WTC11 (cell line): ENCODE measurements at regions not wholly inside any gene's neighbourhood (a gene's known extent, or its start where the extent isn't known, plus 50 kb on each side); places are given as distances from the start of the nearest gene placed in this dataset.

Source experiments
- ATAC-seq: fragments of 200-7000 bp; cut with Tn5 transposase; 2 replicates; pipeline ENCODE4 v1.10.0; 2021; ENCODE audit warnings: mild to moderate bottlenecking, moderate library complexity
- CTCF ChIA-PET: fragments of 300-600 bp; sonication (Branson Sonifier 250); formaldehyde crosslinking; loops from one replicate; lab custom pipeline; 2021; ENCODE audit warnings: antibody characterized with exemption; lab: Charles Lee
- POLR2A ChIA-PET: fragments of 350-600 bp; sonication (Branson Sonifier 250); formaldehyde crosslinking; loops from one replicate; lab custom pipeline; 2021; ENCODE audit warnings: antibody characterized with exemption; lab: Charles Lee
- DNase-seq: peaks from one replicate; pipeline ENCODE4 v3.0.0; 2021; ENCODE audit warnings: low spot score
- H3K27ac Mint-ChIP-seq: 2 replicates; pipeline ENCODE4 v1.8.0; 2021; ENCODE audit warnings: mixed read lengths
- H3K27me3 Mint-ChIP-seq: 2 replicates; pipeline ENCODE4 v1.8.0; 2021; ENCODE audit warnings: low read depth, mild to moderate bottlenecking, moderate library complexity, mixed read lengths
- H3K36me3 Mint-ChIP-seq: 2 replicates; pipeline ENCODE4 v1.8.0; 2021; ENCODE audit warnings: mixed read lengths
- H3K4me1 Mint-ChIP-seq: 2 replicates; pipeline ENCODE4 v1.8.0; 2022; ENCODE audit warnings: mixed read lengths
- H3K4me3 Mint-ChIP-seq: 2 replicates; pipeline ENCODE4 v1.8.0; 2021; ENCODE audit warnings: mild to moderate bottlenecking, moderate library complexity, mixed read lengths
- H3K9me3 Mint-ChIP-seq: 2 replicates; pipeline ENCODE4 v1.8.0; 2021; ENCODE audit warnings: mixed read lengths
- CBFB ChIP-seq: sonication (generic); formaldehyde crosslinking; IDR thresholded peaks from 2 replicates; pipeline ENCODE4 v1.8.1; 2022; ENCODE audit warnings: mild to moderate bottlenecking, low read depth, missing genetic modification reagents
- CDX4 ChIP-seq: fragments of 250-450 bp; sonication (Bioruptor Pico); IDR thresholded peaks from 2 replicates; pipeline ENCODE4 v1.9.0; 2021; ENCODE audit warnings: moderate library complexity, mild to moderate bottlenecking, inconsistent platforms, borderline replicate concordance
- FOXK1 ChIP-seq: sonication (generic); formaldehyde crosslinking; IDR thresholded peaks from 2 replicates; pipeline ENCODE4 v1.8.0; 2022; ENCODE audit warnings: mild to moderate bottlenecking, moderate library complexity, missing genetic modification reagents
- GTF2I ChIP-seq: fragments of 250-450 bp; sonication (Bioruptor Pico); conservative IDR thresholded peaks from 2 replicates; pipeline ENCODE4 v1.4.0; 2021; ENCODE audit warnings: mild to moderate bottlenecking
- KAT7 ChIP-seq: sonication (generic); formaldehyde crosslinking; IDR thresholded peaks from 2 replicates; pipeline ENCODE4 v1.8.1; 2023; ENCODE audit warnings: missing genetic modification reagents, mild to moderate bottlenecking, borderline replicate concordance
- NFE2L1 ChIP-seq: sonication (generic); formaldehyde crosslinking; IDR thresholded peaks from 2 replicates; pipeline ENCODE4 v1.8.1; 2023; ENCODE audit warnings: missing genetic modification reagents
- OVOL2 ChIP-seq: fragments of 250-450 bp; sonication (Bioruptor Pico); IDR thresholded peaks from 2 replicates; pipeline ENCODE4 v1.9.0; 2021; ENCODE audit warnings: mild to moderate bottlenecking, borderline replicate concordance
- SMAD4 ChIP-seq: sonication (generic); formaldehyde crosslinking; IDR thresholded peaks from 2 replicates; pipeline ENCODE4 v1.8.0; 2022; ENCODE audit warnings: mild to moderate bottlenecking, missing genetic modification reagents
- SP1 ChIP-seq: sonication (generic); formaldehyde crosslinking; conservative IDR thresholded peaks from 2 replicates; pipeline ENCODE4 v1.8.1; 2022; ENCODE audit warnings: missing genetic modification reagents
- TEAD4 ChIP-seq: sonication (generic); formaldehyde crosslinking; IDR thresholded peaks from 2 replicates; pipeline ENCODE4 v1.8.0; 2022; ENCODE audit warnings: mild to moderate bottlenecking, missing genetic modification reagents
- ZNF121 ChIP-seq: sonication (generic); formaldehyde crosslinking; IDR thresholded peaks from 2 replicates; pipeline ENCODE4 v1.8.0; 2023; ENCODE audit warnings: missing genetic modification reagents
- ZNF232 ChIP-seq: sonication (generic); formaldehyde crosslinking; IDR thresholded peaks from 2 replicates; pipeline ENCODE4 v1.8.0; 2022; ENCODE audit warnings: mild to moderate bottlenecking, missing genetic modification reagents
- ZNF512 ChIP-seq: sonication (generic); formaldehyde crosslinking; IDR thresholded peaks from 2 replicates; pipeline ENCODE4 v1.8.1; 2022; ENCODE audit warnings: missing genetic modification reagents, borderline replicate concordance
- TF ChIP-seq, protein P1 (sequence below): sonication (generic); formaldehyde crosslinking; IDR thresholded peaks from 2 replicates; pipeline ENCODE4 v1.8.0; 2022; ENCODE audit warnings: mild to moderate bottlenecking, missing genetic modification reagents
- TF ChIP-seq, protein P2 (sequence below): sonication (generic); formaldehyde crosslinking; IDR thresholded peaks from 2 replicates; pipeline ENCODE4 v1.8.1; 2023; ENCODE audit warnings: mild to moderate bottlenecking, missing genetic modification reagents
- TF ChIP-seq, protein P3 (sequence below): fragments of 250-450 bp; sonication (Bioruptor Pico); IDR thresholded peaks from 2 replicates; pipeline ENCODE4 v2.1.2; 2022; ENCODE audit warnings: mild to moderate bottlenecking, moderate library complexity
- TF ChIP-seq, protein P4 (sequence below): sonication (generic); formaldehyde crosslinking; IDR thresholded peaks from 2 replicates; pipeline ENCODE4 v1.8.0; 2022; ENCODE audit warnings: mild to moderate bottlenecking, missing genetic modification reagents

GRCh38 chr7:67635271-67635670 is 638.6 kb downstream of the TYW1 start:
- Mint-ChIP-seq H3K36me3 (no peaks in the 10 kb centered on the region), H3K27me3 (no peaks in the 10 kb centered on the region; the same call in 1 of the 2 replicates)
- POLR2A ChIA-PET = interaction anchor here (0.7 kb wide), 1 partner anchor 1594 kb away, joined by 7 read pairs; no protein-coding TSS in a partner anchor
- no peak for TF ChIP-seq CBFB (CRISPR knock-in tag)
- no peak for TF ChIP-seq KAT7 (CRISPR knock-in tag)
- TF ChIP-seq SMAD4 = no peak
- TF ChIP-seq ZNF512 (CRISPR knock-in tag) = no peak
- TF ChIP-seq, protein P1, sequence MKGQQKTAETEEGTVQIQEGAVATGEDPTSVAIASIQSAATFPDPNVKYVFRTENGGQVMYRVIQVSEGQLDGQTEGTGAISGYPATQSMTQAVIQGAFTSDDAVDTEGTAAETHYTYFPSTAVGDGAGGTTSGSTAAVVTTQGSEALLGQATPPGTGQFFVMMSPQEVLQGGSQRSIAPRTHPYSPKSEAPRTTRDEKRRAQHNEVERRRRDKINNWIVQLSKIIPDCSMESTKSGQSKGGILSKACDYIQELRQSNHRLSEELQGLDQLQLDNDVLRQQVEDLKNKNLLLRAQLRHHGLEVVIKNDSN = no peak
- TF ChIP-seq OVOL2 = no peak
- no peak for TF ChIP-seq FOXK1 (CRISPR knock-in tag)
- TF ChIP-seq, all 79 proteins: peak for 0
- Mint-ChIP-seq H3K4me3 (no peak overlapping the region), H3K9me3 (peaks cover 6% of the 10 kb centered on the region; the same call in 1 of the 2 replicates), H3K4me1 (peaks cover 8% of the 10 kb centered on the region), H3K27ac (no peak overlapping the region)
- ATAC-seq (no peak), DNase-seq (no peak)
- CTCF ChIA-PET = interaction anchor here (4.2 kb wide), 1 partner anchor 9 kb away, joined by 39 read pairs; no protein-coding TSS in a partner anchor

DNA sequence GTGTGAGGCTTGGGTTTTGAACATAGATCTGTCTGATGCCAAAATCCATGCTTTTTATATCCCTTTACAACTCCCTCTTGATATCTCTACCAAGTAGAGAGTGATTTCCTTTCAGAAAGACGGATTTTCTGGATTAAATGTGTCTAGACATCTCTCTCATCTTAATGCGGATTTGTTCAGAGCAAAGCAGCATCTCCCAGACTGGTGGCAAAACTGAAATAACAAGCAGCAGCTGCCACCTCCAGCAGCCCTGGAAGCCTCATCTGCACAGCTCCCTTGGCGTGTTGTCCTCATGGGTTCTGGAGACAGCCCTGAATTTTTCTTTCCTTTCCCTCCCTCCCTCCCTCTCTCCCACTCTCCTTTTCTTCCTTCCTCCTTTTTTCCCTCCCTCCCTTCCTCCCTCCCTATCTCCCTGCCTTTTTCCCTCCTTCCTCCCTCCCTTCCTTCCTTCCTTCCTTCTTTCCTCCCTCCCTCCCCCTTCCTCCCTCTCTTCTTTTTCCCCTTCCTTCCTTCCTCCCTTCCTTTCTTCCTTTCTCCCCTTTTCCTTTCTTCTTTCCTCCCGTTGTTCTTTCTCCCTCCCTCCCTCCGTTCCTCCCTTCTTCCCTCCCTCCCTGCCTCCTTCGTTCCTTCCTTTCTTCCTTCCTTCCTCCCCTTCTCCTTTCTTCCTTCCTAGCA is 639.9 kb downstream of the TYW1 start:
- ChIA-PET POLR2A (no interaction called here), CTCF (interaction anchor here (0.7 to 4.2 kb wide), 5 partner anchors 10 to 265 kb away, joined by 4 to 39 read pairs (median 7); no protein-coding TSS in a partner anchor)
- no peaks in the 10 kb centered on the region for H3K36me3 Mint-ChIP-seq
- H3K27ac Mint-ChIP-seq = no peak overlapping the region
- ATAC-seq = no peak
- TF ChIP-seq ZNF512 (CRISPR knock-in tag) (peak; percentile 92; the same call in 1 of the 2 replicates), CDX4 (CRISPR knock-in tag) (no peak)
- no peaks in the 10 kb centered on the region for H3K27me3 Mint-ChIP-seq
- peaks cover 12% of the 10 kb centered on the region; the same call in 1 of the 2 replicates for H3K9me3 Mint-ChIP-seq
- DNase-seq = no peak
- H3K4me3 Mint-ChIP-seq = peak overlapping the region; percentile 59
- peaks cover 8% of the 10 kb centered on the region for H3K4me1 Mint-ChIP-seq

DNA sequence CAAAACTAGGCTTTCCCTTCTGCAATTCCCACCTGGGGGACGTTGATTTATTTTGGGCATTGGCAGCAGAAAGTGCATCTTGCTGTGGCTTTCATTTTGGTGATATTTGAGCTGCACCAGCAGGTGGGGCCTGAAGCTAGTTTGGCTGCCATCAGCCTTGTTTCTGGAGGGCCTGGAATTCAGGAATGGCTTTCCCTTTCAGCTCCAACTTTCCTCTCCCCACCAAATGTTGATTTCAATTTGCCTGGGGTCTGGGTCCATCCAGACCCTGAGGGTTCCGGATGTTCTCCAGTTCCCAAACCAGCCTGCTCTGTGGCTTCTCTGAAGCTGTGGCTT is 640.4 kb downstream of the TYW1 start:
- Mint-ChIP-seq H3K36me3 (no peaks in the 10 kb centered on the region), H3K27me3 (no peaks in the 10 kb centered on the region), H3K4me3 (peak overlapping the region; percentile 59), H3K27ac (no peak overlapping the region), H3K9me3 (peaks cover 12% of the 10 kb centered on the region; the same call in 1 of the 2 replicates), H3K4me1 (peaks cover 8% of the 10 kb centered on the region)
- DNase-seq (peak; percentile 23), ATAC-seq (peak; percentile 46)
- CTCF ChIA-PET = interaction anchor here (0.7 to 4.2 kb wide), 5 partner anchors 11 to 265 kb away, joined by 4 to 39 read pairs (median 7); no protein-coding TSS in a partner anchor
- POLR2A ChIA-PET = no interaction called here
- no peak for TF ChIP-seq GTF2I
- no peak for TF ChIP-seq ZNF232 (CRISPR knock-in tag)
- TF ChIP-seq ZNF121 (CRISPR knock-in tag) = no peak
- TF ChIP-seq, protein P2, sequence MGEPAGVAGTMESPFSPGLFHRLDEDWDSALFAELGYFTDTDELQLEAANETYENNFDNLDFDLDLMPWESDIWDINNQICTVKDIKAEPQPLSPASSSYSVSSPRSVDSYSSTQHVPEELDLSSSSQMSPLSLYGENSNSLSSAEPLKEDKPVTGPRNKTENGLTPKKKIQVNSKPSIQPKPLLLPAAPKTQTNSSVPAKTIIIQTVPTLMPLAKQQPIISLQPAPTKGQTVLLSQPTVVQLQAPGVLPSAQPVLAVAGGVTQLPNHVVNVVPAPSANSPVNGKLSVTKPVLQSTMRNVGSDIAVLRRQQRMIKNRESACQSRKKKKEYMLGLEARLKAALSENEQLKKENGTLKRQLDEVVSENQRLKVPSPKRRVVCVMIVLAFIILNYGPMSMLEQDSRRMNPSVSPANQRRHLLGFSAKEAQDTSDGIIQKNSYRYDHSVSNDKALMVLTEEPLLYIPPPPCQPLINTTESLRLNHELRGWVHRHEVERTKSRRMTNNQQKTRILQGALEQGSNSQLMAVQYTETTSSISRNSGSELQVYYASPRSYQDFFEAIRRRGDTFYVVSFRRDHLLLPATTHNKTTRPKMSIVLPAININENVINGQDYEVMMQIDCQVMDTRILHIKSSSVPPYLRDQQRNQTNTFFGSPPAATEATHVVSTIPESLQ (CRISPR knock-in tag) = no peak
- TF ChIP-seq, protein P3, sequence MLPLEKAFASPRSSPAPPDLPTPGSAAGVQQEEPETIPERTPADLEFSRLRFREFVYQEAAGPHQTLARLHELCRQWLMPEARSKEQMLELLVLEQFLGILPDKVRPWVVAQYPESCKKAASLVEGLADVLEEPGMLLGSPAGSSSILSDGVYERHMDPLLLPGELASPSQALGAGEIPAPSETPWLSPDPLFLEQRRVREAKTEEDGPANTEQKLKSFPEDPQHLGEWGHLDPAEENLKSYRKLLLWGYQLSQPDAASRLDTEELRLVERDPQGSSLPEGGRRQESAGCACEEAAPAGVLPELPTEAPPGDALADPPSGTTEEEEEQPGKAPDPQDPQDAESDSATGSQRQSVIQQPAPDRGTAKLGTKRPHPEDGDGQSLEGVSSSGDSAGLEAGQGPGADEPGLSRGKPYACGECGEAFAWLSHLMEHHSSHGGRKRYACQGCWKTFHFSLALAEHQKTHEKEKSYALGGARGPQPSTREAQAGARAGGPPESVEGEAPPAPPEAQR (CRISPR knock-in tag) = no peak
- TF ChIP-seq SP1 = no peak
- TF ChIP-seq NFE2L1 (CRISPR knock-in tag) = no peak
- TF ChIP-seq TEAD4 (CRISPR knock-in tag) = no peak
- TF ChIP-seq, protein P4, sequence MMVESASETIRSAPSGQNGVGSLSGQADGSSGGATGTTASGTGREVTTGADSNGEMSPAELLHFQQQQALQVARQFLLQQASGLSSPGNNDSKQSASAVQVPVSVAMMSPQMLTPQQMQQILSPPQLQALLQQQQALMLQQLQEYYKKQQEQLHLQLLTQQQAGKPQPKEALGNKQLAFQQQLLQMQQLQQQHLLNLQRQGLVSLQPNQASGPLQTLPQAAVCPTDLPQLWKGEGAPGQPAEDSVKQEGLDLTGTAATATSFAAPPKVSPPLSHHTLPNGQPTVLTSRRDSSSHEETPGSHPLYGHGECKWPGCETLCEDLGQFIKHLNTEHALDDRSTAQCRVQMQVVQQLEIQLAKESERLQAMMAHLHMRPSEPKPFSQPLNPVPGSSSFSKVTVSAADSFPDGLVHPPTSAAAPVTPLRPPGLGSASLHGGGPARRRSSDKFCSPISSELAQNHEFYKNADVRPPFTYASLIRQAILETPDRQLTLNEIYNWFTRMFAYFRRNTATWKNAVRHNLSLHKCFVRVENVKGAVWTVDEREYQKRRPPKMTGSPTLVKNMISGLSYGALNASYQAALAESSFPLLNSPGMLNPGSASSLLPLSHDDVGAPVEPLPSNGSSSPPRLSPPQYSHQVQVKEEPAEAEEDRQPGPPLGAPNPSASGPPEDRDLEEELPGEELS (CRISPR knock-in tag) = no peak
